IMR-90 (cell line): ENCODE measurements at regions not wholly inside any gene's neighbourhood (a gene's known extent, or its start where the extent isn't known, plus 50 kb on each side); places are given as distances from the start of the nearest gene placed in this dataset.

Source experiments
- BHLHE40 ChIP-seq: fragments of 150-350 bp; IDR thresholded peaks from 2 replicates; pipeline ENCODE4 v1.6.1; 2016; ENCODE audit warnings: mild to moderate bottlenecking, low read depth, low read length
- CTCF ChIP-seq: conservative IDR thresholded peaks from 2 replicates; pipeline ENCODE4 v1.5.1; 2012; ENCODE audit warnings: mild to moderate bottlenecking, low read depth, low read length, improper control_type of control experiment
- MAFK ChIP-seq: IDR thresholded peaks from 2 replicates; pipeline ENCODE4 v1.6.1; 2012; ENCODE audit warnings: low read depth, low read length, improper control_type of control experiment
- NFE2L2 ChIP-seq: fragments of 150-350 bp; IDR thresholded peaks from 2 replicates; pipeline ENCODE4 v1.6.1; 2016; ENCODE audit warnings: low read depth, mild to moderate bottlenecking, low read length
- POLR2A ChIP-seq: IDR thresholded peaks from 2 replicates; pipeline ENCODE4 v1.6.1; 2012; ENCODE audit warnings: mild to moderate bottlenecking, low read depth, low read length

GRCh38 chr5:82465235-82465634 is 187.1 kb upstream of the RPS23 start:
- TF ChIP-seq POLR2A: no peak
- no peak for TF ChIP-seq MAFK
- TF ChIP-seq CTCF: no peak
- no peak for TF ChIP-seq BHLHE40
- no peak for TF ChIP-seq NFE2L2
